ENCODE measurements at regions not wholly inside any gene's neighbourhood (a gene's known extent, or its start where the extent isn't known, plus 50 kb on each side); places are given as distances from the start of the nearest gene placed in this dataset.

DNA sequence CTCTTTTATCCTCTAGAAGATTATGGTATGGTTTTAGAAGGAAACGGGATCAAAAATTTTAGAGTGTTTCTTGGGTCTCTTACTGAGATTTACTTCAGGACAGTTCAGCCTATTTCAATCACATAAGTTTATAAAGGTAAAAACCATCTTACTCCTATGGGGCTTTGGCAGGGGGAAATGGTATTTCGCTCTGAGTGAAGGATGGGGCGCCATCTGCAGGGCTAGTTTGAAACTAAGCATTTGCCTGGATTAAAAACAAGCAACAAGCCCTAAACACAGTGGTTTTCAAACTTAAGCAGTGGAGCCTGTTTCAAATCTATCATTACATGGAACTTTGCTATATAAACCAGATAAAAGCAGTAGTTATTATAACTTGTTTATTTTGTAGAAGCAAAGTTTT lies 361.5 kb upstream of the FMR1 start:
- no peaks in the 10 kb centered on the region for H3K9me3 ChIP-seq
- DNase-seq (peak; percentile 11 to 44 (median 16)), ATAC-seq (no peak)
- no peak overlapping the region for H3K4me3 ChIP-seq
- intact Hi-C loops (cut with DNase I) = no loop called here
- H3K4me1 ChIP-seq = no peaks in the 10 kb centered on the region
- H3K27me3 ChIP-seq = no peaks in the 10 kb centered on the region
- H3K36me3 ChIP-seq (replicated peaks in 1 of 2; ENCODE audit: insufficient read depth in 1 of 2, low read depth in 2 of 2) = no peaks in the 10 kb centered on the region
- no peak for TF ChIP-seq POLR2A (IDR thresholded peaks at IDR 0.05)
- TF ChIP-seq, protein P1, sequence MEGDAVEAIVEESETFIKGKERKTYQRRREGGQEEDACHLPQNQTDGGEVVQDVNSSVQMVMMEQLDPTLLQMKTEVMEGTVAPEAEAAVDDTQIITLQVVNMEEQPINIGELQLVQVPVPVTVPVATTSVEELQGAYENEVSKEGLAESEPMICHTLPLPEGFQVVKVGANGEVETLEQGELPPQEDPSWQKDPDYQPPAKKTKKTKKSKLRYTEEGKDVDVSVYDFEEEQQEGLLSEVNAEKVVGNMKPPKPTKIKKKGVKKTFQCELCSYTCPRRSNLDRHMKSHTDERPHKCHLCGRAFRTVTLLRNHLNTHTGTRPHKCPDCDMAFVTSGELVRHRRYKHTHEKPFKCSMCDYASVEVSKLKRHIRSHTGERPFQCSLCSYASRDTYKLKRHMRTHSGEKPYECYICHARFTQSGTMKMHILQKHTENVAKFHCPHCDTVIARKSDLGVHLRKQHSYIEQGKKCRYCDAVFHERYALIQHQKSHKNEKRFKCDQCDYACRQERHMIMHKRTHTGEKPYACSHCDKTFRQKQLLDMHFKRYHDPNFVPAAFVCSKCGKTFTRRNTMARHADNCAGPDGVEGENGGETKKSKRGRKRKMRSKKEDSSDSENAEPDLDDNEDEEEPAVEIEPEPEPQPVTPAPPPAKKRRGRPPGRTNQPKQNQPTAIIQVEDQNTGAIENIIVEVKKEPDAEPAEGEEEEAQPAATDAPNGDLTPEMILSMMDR (IDR thresholded peaks at IDR 0.05) = peak in 4 of 7 experiments; percentile 9 to 36 (median 23)
- WGBS, 2 donors = 7 to 27% methylated on average over 3 of the region's 3 CpGs
- no peak overlapping the region for H3K27ac ChIP-seq

DNA sequence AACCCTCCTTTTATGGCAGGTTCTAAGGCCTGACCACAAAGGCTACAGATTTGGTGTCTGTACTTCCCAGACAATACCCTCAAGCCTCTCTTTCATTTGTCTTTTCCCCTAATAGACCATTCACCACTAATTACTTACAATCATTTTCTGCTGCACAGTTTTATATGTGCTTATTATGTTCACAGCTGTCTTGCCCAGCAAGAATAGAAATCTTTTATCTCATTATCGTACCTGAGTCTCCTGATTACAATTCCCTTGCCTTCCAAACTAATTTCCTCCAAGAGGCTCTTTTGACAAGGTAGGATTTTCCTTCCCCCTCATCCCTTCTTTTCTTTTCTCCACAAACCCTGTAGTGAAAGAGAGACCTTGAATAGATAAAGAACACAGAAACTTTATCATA lies 352.5 kb upstream of the FMR1 start:
- Histone ChIP-seq H3K27ac (no peak overlapping the region), H3K27me3 (no peaks in the 10 kb centered on the region), H3K9me3 (no peaks in the 10 kb centered on the region), H3K4me3 (no peak overlapping the region), H3K4me1 (no peaks in the 10 kb centered on the region), H3K36me3 (replicated peaks in 1 of 2; ENCODE audit: insufficient read depth in 1 of 2, low read depth in 2 of 2) (no peaks in the 10 kb centered on the region)
- TF ChIP-seq POLR2A (IDR thresholded peaks at IDR 0.05) = no peak
- TF ChIP-seq, protein P1 (IDR thresholded peaks at IDR 0.05) = no peak
- ATAC-seq (no peak), DNase-seq (no peak)
- 40 to 54% methylated on average over 1 of the region's 1 CpG for WGBS, 2 donors
- intact Hi-C loops (cut with DNase I) = no loop called here

DNA sequence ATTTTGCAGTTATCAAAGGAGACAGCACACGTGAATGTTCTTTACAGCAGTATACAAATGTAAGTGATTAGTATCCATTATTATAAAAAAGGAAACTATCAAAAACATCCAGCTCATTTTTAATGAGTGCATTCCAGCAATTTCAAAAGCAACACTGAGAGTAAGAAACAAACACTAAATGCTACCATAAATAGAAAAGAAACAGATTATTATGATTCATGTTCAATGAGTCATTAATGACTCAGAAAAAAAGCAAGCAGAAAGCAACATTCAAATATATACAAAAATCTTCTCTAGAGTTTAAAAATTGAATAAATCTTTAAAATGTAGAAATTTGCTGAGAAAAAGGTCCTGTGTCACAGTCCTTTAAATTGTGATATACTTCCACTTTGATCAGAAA lies 346.5 kb upstream of the FMR1 start:
- no peak overlapping the region for H3K4me3 ChIP-seq
- no peak overlapping the region for H3K27ac ChIP-seq
- H3K9me3 ChIP-seq = no peaks in the 10 kb centered on the region
- ATAC-seq = no peak
- H3K4me1 ChIP-seq = no peaks in the 10 kb centered on the region
- H3K27me3 ChIP-seq = no peaks in the 10 kb centered on the region
- intact Hi-C loops (cut with DNase I) = no loop called here
- no peaks in the 10 kb centered on the region for H3K36me3 ChIP-seq (replicated peaks in 1 of 2; ENCODE audit: insufficient read depth in 1 of 2, low read depth in 2 of 2)
- DNase-seq = no peak
- no peak for TF ChIP-seq POLR2A (IDR thresholded peaks at IDR 0.05)
- TF ChIP-seq, protein P1 (IDR thresholded peaks at IDR 0.05) = no peak
- WGBS, 2 donors = 50 to 56% methylated on average over 1 of the region's 1 CpG

DNA sequence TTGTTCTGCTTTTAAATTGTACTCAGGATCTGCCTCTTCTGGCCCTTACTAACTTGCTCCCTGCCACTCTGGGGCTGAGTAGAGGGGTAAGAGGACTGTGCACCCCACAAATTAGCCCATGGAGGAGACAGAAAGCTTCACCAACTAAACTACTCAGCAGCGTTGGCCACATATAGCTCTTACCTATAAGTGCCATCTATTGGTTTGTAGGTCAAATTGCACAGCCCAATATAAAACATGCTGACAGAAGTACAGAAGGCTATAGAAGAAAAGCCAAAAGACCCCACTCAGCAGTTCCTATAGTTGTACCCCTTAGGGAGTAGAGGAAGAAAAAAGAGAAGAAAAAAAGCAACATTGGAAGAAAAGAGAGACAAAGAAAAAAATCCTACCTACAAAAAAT lies 341.2 kb upstream of the FMR1 start:
- 14 to 25% methylated on average over 1 of the region's 1 CpG for WGBS, 2 donors
- Histone ChIP-seq H3K27ac (no peak overlapping the region), H3K36me3 (replicated peaks in 1 of 2; ENCODE audit: insufficient read depth in 1 of 2, low read depth in 2 of 2) (no peaks in the 10 kb centered on the region), H3K4me1 (no peaks in the 10 kb centered on the region), H3K9me3 (no peaks in the 10 kb centered on the region), H3K27me3 (no peaks in the 10 kb centered on the region), H3K4me3 (no peak overlapping the region)
- DNase-seq (no peak), ATAC-seq (no peak)
- TF ChIP-seq, protein P1 (IDR thresholded peaks at IDR 0.05) = no peak
- TF ChIP-seq POLR2A (IDR thresholded peaks at IDR 0.05) = no peak
- intact Hi-C loops (cut with DNase I) = no loop called here

DNA sequence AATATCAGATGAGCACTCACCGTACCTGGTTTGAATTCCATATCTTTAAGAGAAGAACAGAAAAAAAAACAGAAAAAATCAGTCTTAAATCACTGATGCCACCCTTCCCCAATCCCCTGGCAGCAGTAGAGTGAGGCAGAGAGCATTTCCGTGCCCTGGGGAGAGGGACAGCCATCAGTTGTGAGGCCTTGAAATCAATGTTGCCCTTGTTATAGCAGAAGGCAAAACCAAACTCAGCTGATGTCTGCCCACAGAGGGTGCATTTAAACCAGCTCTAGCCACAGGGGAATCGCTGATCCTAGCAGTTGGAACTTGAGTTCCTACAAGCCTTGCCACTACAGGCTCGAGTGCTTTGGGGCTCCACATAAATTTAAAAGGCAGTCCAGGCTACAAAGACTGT lies 338.5 kb upstream of the FMR1 start:
- Histone ChIP-seq H3K9me3 (no peaks in the 10 kb centered on the region), H3K27ac (no peak overlapping the region), H3K27me3 (no peaks in the 10 kb centered on the region), H3K4me1 (no peaks in the 10 kb centered on the region), H3K4me3 (no peak overlapping the region), H3K36me3 (replicated peaks in 1 of 2; ENCODE audit: insufficient read depth in 1 of 2, low read depth in 2 of 2) (no peaks in the 10 kb centered on the region)
- WGBS, 2 donors = 51 to 62% methylated on average over 2 to 4 of the region's 4 CpGs
- intact Hi-C loops (cut with DNase I) = no loop called here
- no peak for DNase-seq
- no peak for ATAC-seq
- TF ChIP-seq, protein P1 (IDR thresholded peaks at IDR 0.05) = no peak
- TF ChIP-seq POLR2A (IDR thresholded peaks at IDR 0.05) = no peak
